GM18505 (cell line): ENCODE measurements at regions not wholly inside any gene's neighbourhood (a gene's known extent, or its start where the extent isn't known, plus 50 kb on each side); places are given as distances from the start of the nearest gene placed in this dataset.

Experiments used
- ATAC-seq: cut with Tn5 transposase; IDR thresholded peaks from one replicate; pipeline ENCODE4 v1.9.1; 2021; ENCODE audit not compliant: unreplicated experiment
- POLR2A ChIP-seq: IDR thresholded peaks from 4 replicates; pipeline ENCODE4 v1.6.1; 2011; ENCODE audit warnings: borderline replicate concordance; ENCODE audit not compliant: insufficient read depth, insufficient read length; ENCODE audit errors: extremely low read depth

DNA sequence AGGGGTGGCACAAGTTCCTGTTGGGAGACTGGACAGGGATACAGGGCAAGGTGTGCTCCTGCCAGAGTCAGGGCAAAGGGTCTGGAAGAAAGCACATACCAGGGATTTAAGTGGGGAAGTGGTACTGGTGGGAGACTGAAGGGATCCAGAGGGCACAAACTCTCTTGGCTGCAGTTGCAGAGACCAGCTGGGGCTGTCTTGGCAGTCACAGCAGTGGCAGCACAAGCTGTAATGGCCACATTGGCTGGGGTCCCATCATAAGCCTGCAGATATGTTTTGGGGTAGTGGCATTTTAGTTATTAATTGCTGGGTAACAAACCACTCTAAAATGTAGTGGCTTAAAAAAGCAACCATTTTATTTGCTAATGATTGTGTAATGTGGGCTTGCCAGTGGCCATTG lies 492.2 kb downstream of the ENC1 start:
- ATAC-seq: no peak
- TF ChIP-seq POLR2A: no peak

DNA sequence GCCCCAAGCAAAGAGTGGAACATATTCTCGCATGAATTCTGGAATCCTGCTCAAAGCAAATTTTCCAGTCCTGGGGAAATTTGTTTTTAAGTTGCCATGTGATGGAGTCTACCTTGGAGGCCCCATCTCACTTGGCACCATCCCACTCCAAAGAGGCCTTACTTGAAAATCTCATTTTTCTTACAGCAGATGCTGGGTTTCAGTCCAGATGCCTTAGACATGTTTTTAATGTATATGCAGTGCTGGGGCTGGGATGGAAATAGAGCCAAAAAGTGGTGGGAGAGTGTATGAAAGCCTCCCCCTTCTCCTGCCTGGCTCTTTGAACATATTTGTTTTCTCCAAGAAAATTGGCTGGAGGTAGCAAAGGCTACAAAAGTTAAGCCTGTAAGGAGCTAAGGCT lies 493.7 kb downstream of the ENC1 start:
- no peak for ATAC-seq
- no peak for TF ChIP-seq POLR2A

DNA sequence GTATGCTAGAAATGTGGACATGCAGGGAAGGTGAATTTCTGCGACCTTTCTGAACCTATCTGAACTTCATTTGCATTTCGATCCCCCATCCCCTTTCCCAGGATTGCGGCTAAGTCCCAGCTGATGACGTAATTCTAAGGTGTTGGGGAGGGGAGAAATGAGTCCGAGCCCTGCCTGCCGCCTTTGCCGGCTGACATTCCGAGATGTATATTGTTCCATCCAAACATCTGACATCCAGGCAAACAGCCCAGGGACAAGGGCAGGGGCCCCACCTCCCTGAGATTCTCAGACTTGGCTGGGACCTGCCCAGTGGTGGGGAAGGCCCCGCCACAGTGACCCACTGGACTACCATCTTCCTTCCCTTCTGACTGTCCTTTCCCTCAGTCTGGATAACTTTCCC lies 494.6 kb downstream of the ENC1 start:
- no peak for TF ChIP-seq POLR2A
- ATAC-seq: no peak

DNA sequence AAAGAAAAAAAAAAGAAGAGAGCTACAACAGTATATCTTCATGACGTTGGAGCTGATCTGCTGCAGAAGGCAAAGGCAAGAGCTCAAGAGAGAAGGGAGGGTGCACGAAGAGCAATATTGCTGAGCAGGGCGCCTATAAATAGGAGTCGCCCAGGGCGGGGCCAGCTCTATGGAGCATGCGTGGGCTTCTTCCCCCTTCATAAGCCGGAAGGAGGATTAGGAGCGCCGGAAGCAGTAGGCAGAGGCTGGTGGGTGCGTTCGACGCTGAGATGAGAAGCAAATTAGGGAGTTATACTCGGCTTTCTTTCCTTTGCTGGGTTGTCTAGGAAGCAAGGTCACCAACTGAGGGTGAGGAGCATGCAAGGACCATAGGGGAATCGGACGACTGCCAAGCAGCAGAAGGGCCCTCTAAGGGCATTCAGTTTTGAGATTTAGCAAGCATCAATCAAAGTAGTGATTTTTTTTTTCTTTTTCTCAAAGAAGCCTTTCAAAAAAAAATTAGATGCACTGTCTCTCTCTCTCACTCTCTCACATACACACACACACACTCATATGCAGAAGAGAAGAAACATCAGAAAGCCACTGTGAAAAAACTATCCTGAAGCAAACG lies 496.7 kb downstream of the ENC1 start:
- no peak for ATAC-seq
- no peak for TF ChIP-seq POLR2A

DNA sequence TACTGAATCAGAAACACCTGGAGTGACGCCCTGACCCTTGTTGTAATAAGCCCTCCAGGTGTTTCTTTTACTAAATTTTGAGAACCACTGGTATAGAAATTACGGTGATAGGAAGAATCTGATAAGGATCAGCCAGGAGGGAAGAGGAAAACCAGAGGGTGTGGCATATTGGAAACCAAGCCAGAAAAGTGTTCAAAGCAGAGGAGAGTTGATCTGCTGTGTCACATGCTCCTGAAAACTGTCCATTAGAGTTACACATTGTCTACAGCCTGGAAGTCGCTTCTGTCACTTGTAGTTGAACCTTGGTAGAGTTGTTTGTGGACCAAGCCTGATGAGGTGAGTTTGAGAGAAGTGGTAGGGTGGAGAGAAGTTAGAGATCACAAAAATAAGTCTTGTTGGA lies 497.4 kb downstream of the ENC1 start:
- ATAC-seq: no peak
- TF ChIP-seq POLR2A: no peak

DNA sequence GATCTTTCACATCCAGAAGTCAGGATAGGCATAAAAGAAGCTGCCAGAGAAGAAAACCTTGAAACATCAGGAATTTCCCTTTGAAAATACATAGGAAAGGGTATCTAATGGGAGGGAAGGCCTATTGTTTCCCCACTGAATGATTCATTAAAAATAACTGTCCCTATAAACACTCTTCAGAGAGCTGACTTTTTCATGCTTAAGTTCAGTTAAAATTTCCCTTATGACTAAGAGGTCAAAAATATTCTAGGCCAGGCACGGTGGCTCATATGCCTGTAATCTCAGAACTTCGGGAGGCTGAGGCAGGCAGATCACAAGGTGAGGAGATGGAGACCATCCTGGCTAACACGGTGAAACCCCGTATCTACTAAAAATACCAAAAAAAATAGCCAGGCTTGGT lies 499.5 kb downstream of the ENC1 start:
- no peak for TF ChIP-seq POLR2A
- no peak for ATAC-seq

DNA sequence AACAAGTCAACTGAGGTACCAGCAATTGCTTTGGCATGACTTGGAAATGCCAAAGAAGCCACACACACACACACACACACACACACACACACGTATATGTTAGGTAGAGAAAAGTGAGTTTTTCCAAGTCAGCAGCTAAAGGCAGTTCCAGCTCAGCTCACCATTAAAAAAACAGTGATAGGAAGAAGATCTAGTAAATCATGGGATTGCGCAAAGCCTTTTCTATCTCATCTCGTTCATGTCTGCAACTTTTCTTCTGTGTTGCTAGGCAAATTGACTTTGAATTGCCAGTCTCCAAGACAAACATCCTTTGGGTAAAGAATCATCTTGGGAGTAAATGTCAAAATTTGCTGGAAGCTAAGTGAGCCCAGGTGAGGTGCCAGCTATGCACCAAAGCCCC lies 500.1 kb downstream of the ENC1 start:
- ATAC-seq: no peak
- no peak for TF ChIP-seq POLR2A

DNA sequence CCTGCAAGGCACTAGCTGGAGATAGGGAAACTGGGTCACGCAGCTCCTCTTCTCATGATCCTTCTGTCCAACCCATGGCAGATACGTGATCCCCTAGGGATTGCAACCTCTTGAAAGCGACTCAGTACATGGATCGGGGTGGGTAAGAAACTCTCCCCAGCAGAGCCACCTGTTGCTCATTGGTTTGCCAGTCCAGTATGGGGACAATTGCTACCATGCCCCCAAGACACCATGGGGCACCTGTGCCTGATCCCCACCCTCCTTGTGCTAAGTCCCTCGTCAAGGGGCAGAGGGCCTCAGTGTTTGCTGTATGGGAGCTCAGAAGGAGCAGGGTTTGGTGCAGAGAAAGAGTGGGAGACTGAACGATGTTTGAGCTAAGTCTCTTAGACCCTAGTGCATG lies 500.9 kb downstream of the ENC1 start:
- ATAC-seq: no peak
- no peak for TF ChIP-seq POLR2A

DNA sequence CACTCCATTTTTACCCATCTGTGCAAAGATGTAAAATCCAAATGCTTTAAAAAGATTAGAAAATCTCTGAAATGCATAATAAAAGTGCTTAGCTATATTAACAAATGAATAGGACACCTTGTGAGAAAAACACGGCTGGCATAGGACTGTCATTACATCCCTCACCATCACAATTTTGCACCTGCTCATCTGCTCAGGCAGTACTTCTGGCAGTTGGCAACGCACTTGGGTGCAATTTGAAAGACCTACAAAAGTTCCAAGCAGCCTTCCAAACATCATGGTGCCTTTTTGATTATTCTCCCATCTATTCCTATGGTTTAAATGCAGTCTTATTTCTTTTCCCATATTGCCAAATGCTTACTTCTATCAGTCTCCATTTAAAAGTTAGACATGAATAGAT lies 501.8 kb downstream of the ENC1 start:
- TF ChIP-seq POLR2A: no peak
- ATAC-seq: no peak

DNA sequence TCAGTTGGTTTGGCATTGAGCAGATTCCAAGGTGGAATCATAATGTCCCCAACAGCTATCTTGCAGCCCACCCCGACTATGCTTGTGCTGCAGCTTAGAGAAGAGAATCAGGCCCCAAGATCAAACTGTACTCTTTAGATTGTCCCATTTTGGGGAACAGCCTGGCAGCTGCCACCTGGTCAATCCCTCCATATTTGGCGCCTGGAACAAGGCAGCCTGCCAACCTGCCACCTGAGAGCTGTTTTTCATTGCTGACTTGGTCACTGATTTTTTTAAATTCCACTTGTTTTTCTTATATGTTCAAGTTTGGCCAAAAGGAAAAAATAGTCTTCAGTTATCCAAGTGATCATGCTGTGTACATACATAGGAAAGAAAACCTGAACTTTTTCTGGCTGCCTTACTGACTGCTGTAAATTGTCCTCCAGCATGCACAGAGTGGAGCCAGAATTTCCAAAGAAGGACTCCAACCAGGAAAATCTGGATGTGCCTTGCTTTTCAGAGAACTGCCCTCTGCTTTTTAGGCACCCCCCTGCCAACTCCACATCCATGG lies 504.2 kb downstream of the ENC1 start:
- no peak for ATAC-seq
- no peak for TF ChIP-seq POLR2A

DNA sequence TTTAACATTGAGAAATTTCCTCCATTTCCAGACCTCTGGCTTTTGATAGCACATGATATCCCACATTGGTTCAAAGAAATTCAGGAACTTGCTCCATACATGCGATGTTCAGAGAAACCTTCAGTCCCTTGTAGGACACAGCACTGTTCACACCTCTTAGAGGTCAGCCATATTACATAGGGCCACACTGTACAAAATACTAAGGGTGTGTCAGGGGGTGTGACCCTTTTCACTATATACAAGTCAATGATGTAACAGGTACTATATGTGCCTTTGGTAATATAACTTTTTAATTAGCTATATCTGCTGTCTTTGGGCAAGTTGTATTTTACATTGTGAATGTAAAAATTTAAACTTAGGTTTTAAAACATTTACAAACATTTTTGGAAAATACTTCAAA lies 505.5 kb downstream of the ENC1 start:
- TF ChIP-seq POLR2A: no peak
- no peak for ATAC-seq

DNA sequence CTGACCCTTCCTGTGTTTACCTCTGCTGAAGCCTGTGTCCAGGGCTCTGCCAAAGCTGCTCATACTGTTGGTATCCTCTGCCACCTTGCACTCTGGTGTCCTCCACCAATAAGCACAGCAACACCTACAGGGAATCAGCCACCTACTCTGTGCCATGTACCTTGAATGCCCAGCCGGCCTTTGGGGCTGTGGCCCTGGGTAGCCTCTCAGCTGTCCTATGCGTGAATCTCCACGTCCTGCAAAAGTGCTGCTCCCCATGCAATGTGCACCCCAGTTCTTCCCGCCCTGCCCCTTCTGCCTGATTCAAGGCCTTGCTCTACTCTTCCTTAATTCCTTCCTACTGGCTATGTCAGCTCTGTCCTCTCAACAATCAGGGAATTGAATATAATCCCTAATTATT lies 506.5 kb downstream of the ARHGEF28 start:
- no peak for ATAC-seq
- no peak for TF ChIP-seq POLR2A

DNA sequence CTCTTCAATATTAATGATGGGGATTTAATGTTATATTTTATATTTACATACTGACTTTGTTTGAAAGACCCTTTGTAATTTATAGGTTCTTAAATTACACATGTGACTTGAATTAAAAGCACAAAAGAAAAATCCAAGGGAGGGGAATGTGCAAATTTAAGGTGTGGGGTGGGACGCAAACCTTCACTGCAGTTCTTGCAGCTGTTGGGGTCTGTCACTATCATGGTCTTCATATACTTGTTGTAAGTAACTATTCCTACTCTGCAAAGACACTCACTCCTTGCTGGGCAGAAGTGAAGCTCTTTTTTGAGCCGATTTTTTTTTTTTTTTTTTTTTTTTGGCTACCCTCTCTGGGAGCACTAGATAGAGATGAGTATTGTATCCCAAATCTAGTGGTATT lies 505.3 kb downstream of the ARHGEF28 start:
- no peak for TF ChIP-seq POLR2A
- no peak for ATAC-seq

DNA sequence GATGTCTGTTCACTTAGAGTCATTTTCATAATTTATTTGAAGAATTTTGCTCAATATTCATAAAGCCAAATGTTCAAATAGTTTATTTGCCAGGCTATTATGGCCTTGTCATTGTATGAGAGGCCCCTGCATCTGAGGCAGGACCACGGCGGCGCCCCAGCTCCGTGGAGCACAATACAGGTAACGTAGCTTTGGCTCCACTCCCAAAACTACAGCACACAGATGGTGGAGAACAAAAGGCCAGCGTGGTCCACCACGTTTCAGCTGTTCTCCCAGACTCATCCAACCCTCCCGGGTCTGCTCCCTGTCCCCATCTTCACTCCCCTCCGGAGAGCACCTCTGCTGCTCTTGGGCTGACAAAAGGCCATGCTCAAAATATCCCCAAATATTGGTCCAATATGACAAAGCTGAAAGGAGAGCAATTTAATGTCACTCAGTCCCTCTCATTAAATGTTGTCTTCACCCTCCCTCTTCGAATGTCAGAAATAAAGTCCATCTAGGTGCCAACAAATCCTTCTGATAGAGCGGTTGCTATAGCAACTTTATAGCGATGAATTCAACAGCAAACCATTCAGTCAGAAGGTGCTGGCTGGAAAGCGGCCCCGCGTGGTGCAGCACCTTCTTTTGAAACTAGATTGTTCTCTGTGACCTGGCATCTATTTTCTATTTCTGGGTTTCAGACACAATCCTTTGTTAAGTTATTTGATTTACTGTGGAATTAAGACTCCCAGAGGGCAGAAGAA lies 504.3 kb downstream of the ARHGEF28 start:
- no peak for ATAC-seq
- no peak for TF ChIP-seq POLR2A

DNA sequence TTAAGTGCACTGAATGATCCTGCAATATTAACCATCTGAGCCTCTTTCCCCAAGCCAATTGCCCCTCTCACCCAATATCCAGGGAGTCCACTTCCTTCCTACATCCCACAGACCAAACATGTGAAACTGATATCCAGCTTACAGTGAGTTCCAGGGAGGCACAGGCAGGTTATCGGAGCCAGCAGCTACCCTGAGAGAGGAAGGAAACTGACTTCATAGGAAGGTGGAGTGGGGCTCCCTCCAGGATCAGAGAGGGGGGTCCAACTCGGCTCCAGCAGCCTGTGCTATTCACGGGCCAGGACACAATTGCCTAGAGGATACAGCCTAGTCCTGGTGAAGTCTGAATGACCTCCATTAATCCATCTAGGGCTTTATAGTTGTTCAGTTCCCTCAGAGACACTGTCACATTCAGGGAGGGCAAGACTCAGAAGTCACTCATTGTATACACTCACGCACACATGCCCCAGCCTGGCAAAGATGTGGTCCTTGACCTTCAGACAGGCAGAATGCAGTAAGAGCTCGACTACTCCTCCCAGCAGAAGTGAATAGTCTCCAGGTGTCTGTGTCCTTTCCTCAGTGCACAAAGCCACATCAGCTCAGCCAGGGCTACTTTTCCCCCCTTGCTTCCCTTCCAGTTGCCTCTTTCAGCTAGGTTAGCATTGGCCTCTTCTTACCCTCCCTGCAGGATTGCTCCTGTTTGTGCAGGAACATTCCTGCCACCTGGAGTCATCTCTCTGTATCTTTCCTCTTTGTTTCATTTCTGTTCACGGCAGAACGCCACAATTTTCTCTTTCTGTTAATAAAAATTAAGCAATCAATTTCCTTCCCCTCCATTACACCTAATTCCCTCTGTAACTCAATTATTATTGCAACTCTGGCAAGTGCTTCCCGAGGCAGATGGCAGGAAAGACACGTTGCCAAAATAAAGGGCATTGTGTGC lies 501.7 kb downstream of the ARHGEF28 start:
- TF ChIP-seq POLR2A: no peak
- ATAC-seq: no peak
